HepG2 (cell line): ENCODE measurements at regions not wholly inside any gene's neighbourhood (a gene's known extent, or its start where the extent isn't known, plus 50 kb on each side); places are given as distances from the start of the nearest gene placed in this dataset.

Experiments
- ATRX ChIP-seq: sonication (generic); formaldehyde crosslinking; IDR thresholded peaks from 2 replicates; pipeline ENCODE4 v1.4.0; 2020; ENCODE audit warnings: missing genetic modification reagents, borderline replicate concordance
- BCL6 ChIP-seq: IDR thresholded peaks from 2 replicates; pipeline ENCODE4 v1.6.1; 2016; ENCODE audit warnings: missing genetic modification reagents, missing compliant biosample characterization
- ELF3 ChIP-seq: IDR thresholded peaks from 2 replicates; pipeline ENCODE4 v1.6.1; 2016; ENCODE audit warnings: missing genetic modification reagents, missing compliant biosample characterization
- FOXK1 ChIP-seq: sonication (generic); formaldehyde crosslinking; IDR thresholded peaks from 2 replicates; pipeline ENCODE4 v1.4.0; 2020; ENCODE audit warnings: low read depth, missing genetic modification reagents, borderline replicate concordance
- GATAD1 ChIP-seq: IDR thresholded peaks from 2 replicates; pipeline ENCODE4 v1.6.1; 2016; ENCODE audit warnings: missing genetic modification reagents, missing compliant biosample characterization
- HNRNPLL ChIP-seq: fragments of 200-400 bp; formaldehyde crosslinking; IDR thresholded peaks from 2 replicates; pipeline ENCODE4 v1.6.1; 2017; ENCODE audit warnings: mild to moderate bottlenecking, low read depth, low read length; ENCODE audit not compliant: poor library complexity, severe bottlenecking
- NFYC ChIP-seq: IDR thresholded peaks from 2 replicates; pipeline ENCODE4 v1.6.1; 2016; ENCODE audit warnings: missing genetic modification reagents, missing compliant biosample characterization
- SETDB1 ChIP-seq: sonication (generic); formaldehyde crosslinking; IDR thresholded peaks from 2 replicates; pipeline ENCODE4 v1.5.1; 2020; ENCODE audit warnings: missing genetic modification reagents, mild to moderate bottlenecking, borderline replicate concordance
- SP140L ChIP-seq: sonication (generic); formaldehyde crosslinking; IDR thresholded peaks from 2 replicates; pipeline ENCODE4 v1.4.0; 2020; ENCODE audit warnings: missing genetic modification reagents, borderline replicate concordance
- SRSF1 ChIP-seq: fragments of 200-400 bp; formaldehyde crosslinking; optimal IDR thresholded peaks from 2 replicates; pipeline ENCODE3; 2017; ENCODE audit warnings: mild to moderate bottlenecking, low read depth, low read length, moderate library complexity
- TBX2 ChIP-seq: sonication (generic); formaldehyde crosslinking; IDR thresholded peaks from 2 replicates; pipeline ENCODE4 v1.5.0; 2020; ENCODE audit warnings: missing genetic modification reagents, mild to moderate bottlenecking, borderline replicate concordance
- TGIF2 ChIP-seq: IDR thresholded peaks from 2 replicates; pipeline ENCODE4 v1.6.1; 2016; ENCODE audit warnings: control low read depth, missing compliant biosample characterization
- ZFP36L1 ChIP-seq: sonication (generic); formaldehyde crosslinking; IDR thresholded peaks from 2 replicates; pipeline ENCODE4 v1.8.0; 2022; ENCODE audit warnings: mild to moderate bottlenecking, missing genetic modification reagents, moderate library complexity
- ZNF235 ChIP-seq: sonication (generic); formaldehyde crosslinking; IDR thresholded peaks from 2 replicates; pipeline ENCODE4 v1.8.1; 2023; ENCODE audit warnings: mild to moderate bottlenecking, missing genetic modification reagents, borderline replicate concordance
- ZNF296 ChIP-seq: sonication (generic); formaldehyde crosslinking; conservative IDR thresholded peaks from 2 replicates; pipeline ENCODE4 v1.5.0; 2020; ENCODE audit warnings: mild to moderate bottlenecking, missing genetic modification reagents
- ZNF549 ChIP-seq: sonication (generic); formaldehyde crosslinking; IDR thresholded peaks from 2 replicates; pipeline ENCODE4 v1.5.0; 2020; ENCODE audit warnings: missing genetic modification reagents
- ZNF761 ChIP-seq: sonication (generic); formaldehyde crosslinking; conservative IDR thresholded peaks from 2 replicates; pipeline ENCODE4 v1.4.0; 2020; ENCODE audit warnings: mild to moderate bottlenecking, missing genetic modification reagents
- ZNF850 ChIP-seq: sonication (generic); formaldehyde crosslinking; conservative IDR thresholded peaks from 2 replicates; pipeline ENCODE4 v1.9.0; 2021; ENCODE audit warnings: mild to moderate bottlenecking, missing genetic modification reagents
- ZSCAN31 ChIP-seq: sonication (generic); formaldehyde crosslinking; IDR thresholded peaks from 2 replicates; pipeline ENCODE4 v1.5.0; 2020; ENCODE audit warnings: low read depth, mild to moderate bottlenecking, missing genetic modification reagents
- TF ChIP-seq, protein P1 (sequence below): sonication (generic); formaldehyde crosslinking; IDR thresholded peaks from 2 replicates; pipeline ENCODE4 v1.4.0; 2020; ENCODE audit warnings: missing genetic modification reagents, borderline replicate concordance
- TF ChIP-seq, protein P2 (sequence below): sonication (generic); formaldehyde crosslinking; IDR thresholded peaks from 2 replicates; pipeline ENCODE4 v1.4.0; 2020; ENCODE audit warnings: mild to moderate bottlenecking, missing genetic modification reagents
- TF ChIP-seq, protein P3 (sequence below): sonication (generic); formaldehyde crosslinking; IDR thresholded peaks from 2 replicates; pipeline ENCODE4 v1.4.0; 2020; ENCODE audit warnings: missing genetic modification reagents
- TF ChIP-seq, protein P4 (sequence below): sonication (generic); formaldehyde crosslinking; IDR thresholded peaks from 2 replicates; pipeline ENCODE4 v1.9.0; 2022; ENCODE audit warnings: low read depth, missing genetic modification reagents

DNA sequence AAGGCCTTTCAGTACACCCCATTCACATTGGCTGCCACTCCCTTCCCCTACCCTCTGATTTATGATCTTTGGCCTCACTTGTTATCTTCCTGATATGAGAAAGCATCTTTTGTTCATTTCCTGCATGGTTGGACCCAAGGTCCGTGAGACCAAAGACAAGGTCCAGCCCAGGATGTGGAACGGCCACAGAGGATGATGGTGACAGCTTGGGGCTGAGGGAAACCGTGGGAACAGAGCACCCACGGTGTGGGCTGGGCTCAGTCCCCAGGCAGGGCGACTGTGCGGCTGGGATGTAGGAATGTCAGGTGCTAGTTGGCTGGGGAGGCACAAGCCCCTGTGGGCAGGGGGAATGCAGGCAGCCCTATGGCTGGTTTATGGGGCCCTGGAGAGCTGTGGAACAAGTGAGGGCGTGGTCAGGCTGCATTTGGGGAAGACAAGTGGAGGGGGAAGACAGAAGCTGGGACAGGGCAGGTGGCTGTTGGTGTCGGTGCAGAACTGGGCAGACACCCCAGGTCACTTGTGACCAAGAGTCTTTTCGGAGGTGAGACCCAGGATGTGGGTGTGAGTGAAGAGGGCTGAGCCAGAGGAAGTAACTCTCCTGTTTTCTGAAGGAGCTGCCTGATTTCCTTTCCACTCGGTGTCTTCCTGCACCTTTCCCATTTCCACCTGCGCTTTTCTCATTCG, 51.7 kb upstream of the IGFBP3 start (continued):
- TF ChIP-seq, protein P1, sequence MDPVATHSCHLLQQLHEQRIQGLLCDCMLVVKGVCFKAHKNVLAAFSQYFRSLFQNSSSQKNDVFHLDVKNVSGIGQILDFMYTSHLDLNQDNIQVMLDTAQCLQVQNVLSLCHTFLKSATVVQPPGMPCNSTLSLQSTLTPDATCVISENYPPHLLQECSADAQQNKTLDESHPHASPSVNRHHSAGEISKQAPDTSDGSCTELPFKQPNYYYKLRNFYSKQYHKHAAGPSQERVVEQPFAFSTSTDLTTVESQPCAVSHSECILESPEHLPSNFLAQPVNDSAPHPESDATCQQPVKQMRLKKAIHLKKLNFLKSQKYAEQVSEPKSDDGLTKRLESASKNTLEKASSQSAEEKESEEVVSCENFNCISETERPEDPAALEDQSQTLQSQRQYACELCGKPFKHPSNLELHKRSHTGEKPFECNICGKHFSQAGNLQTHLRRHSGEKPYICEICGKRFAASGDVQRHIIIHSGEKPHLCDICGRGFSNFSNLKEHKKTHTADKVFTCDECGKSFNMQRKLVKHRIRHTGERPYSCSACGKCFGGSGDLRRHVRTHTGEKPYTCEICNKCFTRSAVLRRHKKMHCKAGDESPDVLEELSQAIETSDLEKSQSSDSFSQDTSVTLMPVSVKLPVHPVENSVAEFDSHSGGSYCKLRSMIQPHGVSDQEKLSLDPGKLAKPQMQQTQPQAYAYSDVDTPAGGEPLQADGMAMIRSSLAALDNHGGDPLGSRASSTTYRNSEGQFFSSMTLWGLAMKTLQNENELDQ (CRISPR knock-in tag): no peak
- TF ChIP-seq, protein P2, sequence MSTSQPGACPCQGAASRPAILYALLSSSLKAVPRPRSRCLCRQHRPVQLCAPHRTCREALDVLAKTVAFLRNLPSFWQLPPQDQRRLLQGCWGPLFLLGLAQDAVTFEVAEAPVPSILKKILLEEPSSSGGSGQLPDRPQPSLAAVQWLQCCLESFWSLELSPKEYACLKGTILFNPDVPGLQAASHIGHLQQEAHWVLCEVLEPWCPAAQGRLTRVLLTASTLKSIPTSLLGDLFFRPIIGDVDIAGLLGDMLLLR (CRISPR knock-in tag): no peak
- no peak for TF ChIP-seq ZFP36L1 (CRISPR knock-in tag)
- TF ChIP-seq FOXK1 (CRISPR knock-in tag): peak; percentile 9; the same call in 1 of the 2 replicates
- no peak for TF ChIP-seq SETDB1
- TF ChIP-seq TBX2 (CRISPR knock-in tag): peak; percentile 35; the same call in 1 of the 2 replicates
- TF ChIP-seq NFYC: no peak
- TF ChIP-seq ZNF235 (CRISPR knock-in tag): no peak
- TF ChIP-seq ELF3 (CRISPR knock-in tag): peak; percentile 94
- TF ChIP-seq HNRNPLL: peak; percentile 28
- no peak for TF ChIP-seq SRSF1
- no peak for TF ChIP-seq ZNF850
- TF ChIP-seq ZNF549 (CRISPR knock-in tag): no peak
- TF ChIP-seq SP140L (CRISPR knock-in tag): no peak
- no peak for TF ChIP-seq TGIF2 (CRISPR knock-in tag)
- TF ChIP-seq, protein P3, sequence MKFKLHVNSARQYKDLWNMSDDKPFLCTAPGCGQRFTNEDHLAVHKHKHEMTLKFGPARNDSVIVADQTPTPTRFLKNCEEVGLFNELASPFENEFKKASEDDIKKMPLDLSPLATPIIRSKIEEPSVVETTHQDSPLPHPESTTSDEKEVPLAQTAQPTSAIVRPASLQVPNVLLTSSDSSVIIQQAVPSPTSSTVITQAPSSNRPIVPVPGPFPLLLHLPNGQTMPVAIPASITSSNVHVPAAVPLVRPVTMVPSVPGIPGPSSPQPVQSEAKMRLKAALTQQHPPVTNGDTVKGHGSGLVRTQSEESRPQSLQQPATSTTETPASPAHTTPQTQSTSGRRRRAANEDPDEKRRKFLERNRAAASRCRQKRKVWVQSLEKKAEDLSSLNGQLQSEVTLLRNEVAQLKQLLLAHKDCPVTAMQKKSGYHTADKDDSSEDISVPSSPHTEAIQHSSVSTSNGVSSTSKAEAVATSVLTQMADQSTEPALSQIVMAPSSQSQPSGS (CRISPR knock-in tag): no peak
- TF ChIP-seq GATAD1 (CRISPR knock-in tag): no peak
- no peak for TF ChIP-seq ZSCAN31 (CRISPR knock-in tag)
- TF ChIP-seq ZNF296 (CRISPR knock-in tag): no peak
- TF ChIP-seq ATRX (CRISPR knock-in tag): no peak
- TF ChIP-seq, protein P4, sequence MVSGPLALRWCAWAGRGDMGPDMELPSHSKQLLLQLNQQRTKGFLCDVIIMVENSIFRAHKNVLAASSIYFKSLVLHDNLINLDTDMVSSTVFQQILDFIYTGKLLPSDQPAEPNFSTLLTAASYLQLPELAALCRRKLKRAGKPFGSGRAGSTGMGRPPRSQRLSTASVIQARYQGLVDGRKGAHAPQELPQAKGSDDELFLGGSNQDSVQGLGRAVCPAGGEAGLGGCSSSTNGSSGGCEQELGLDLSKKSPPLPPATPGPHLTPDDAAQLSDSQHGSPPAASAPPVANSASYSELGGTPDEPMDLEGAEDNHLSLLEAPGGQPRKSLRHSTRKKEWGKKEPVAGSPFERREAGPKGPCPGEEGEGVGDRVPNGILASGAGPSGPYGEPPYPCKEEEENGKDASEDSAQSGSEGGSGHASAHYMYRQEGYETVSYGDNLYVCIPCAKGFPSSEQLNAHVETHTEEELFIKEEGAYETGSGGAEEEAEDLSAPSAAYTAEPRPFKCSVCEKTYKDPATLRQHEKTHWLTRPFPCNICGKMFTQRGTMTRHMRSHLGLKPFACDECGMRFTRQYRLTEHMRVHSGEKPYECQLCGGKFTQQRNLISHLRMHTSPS (CRISPR knock-in tag): no peak
- TF ChIP-seq ZNF761: no peak
- TF ChIP-seq BCL6 (CRISPR knock-in tag): peak; percentile 71
